COLO829 (cell line): ENCODE measurements at regions not wholly inside any gene's neighbourhood (a gene's known extent, or its start where the extent isn't known, plus 50 kb on each side); places are given as distances from the start of the nearest gene placed in this dataset.

Source experiments
- DNase-seq: peaks from one replicate; pipeline ENCODE4 v3.0.0; 2012; ENCODE audit warnings: low spot score

- DNase-seq, result no peak
Measured at GRCh38 chr15:94008104-94009074, 223.0 kb upstream of the MCTP2 start.

GRCh38 chr15:94004697-94005096 lies 226.7 kb upstream of the MCTP2 start:
- no peak for DNase-seq

- DNase-seq, result peak; percentile 77
Measured at GRCh38 chr15:94002041-94002440, 229.3 kb upstream of the MCTP2 start.

GRCh38 chr15:94001255-94001801 lies 230.0 kb upstream of the MCTP2 start:
- no peak for DNase-seq

- no peak for DNase-seq
Measured at GRCh38 chr15:94000606-94001005, 230.8 kb upstream of the MCTP2 start.

GRCh38 chr15:93997071-93997658 lies 234.2 kb upstream of the MCTP2 start:
- DNase-seq, result peak; percentile 69

GRCh38 chr15:93989440-93989998 lies 241.8 kb upstream of the MCTP2 start:
- no peak for DNase-seq

GRCh38 chr15:93987068-93987467 lies 244.3 kb upstream of the MCTP2 start:
- no peak for DNase-seq

- no peak for DNase-seq
Measured at GRCh38 chr15:93986400-93986984, 244.9 kb upstream of the MCTP2 start.

- DNase-seq, result no peak
Measured at GRCh38 chr15:93985925-93986324, 245.4 kb upstream of the MCTP2 start.

- no peak for DNase-seq
Measured at GRCh38 chr15:93985176-93985575, 246.2 kb upstream of the MCTP2 start.

- no peak for DNase-seq
Measured at GRCh38 chr15:93983526-93983925, 247.8 kb upstream of the MCTP2 start.

GRCh38 chr15:93982226-93982727 lies 249.1 kb upstream of the MCTP2 start:
- DNase-seq, result no peak

- DNase-seq, result no peak
Measured at GRCh38 chr15:93981706-93982105, 249.7 kb upstream of the MCTP2 start.

GRCh38 chr15:93980261-93980911 lies 251.0 kb upstream of the MCTP2 start:
- no peak for DNase-seq

GRCh38 chr15:93974804-93975481 lies 256.4 kb upstream of the MCTP2 start:
- peak; percentile 82 for DNase-seq

GRCh38 chr15:93973287-93973686 lies 258.1 kb upstream of the MCTP2 start:
- no peak for DNase-seq

- no peak for DNase-seq
Measured at GRCh38 chr15:93968773-93969172, 262.6 kb upstream of the MCTP2 start.

- peak; percentile 19 for DNase-seq
Measured at GRCh38 chr15:93965304-93965908, 266.0 kb upstream of the MCTP2 start.

GRCh38 chr15:93954985-93955571 lies 276.3 kb upstream of the MCTP2 start:
- no peak for DNase-seq
